ENCODE measurements at regions not wholly inside any gene's neighbourhood (a gene's known extent, or its start where the extent isn't known, plus 50 kb on each side); places are given as distances from the start of the nearest gene placed in this dataset.
A peak's percentile ranks its signal among the peaks of the same experiment; 100 is the strongest.

DNA sequence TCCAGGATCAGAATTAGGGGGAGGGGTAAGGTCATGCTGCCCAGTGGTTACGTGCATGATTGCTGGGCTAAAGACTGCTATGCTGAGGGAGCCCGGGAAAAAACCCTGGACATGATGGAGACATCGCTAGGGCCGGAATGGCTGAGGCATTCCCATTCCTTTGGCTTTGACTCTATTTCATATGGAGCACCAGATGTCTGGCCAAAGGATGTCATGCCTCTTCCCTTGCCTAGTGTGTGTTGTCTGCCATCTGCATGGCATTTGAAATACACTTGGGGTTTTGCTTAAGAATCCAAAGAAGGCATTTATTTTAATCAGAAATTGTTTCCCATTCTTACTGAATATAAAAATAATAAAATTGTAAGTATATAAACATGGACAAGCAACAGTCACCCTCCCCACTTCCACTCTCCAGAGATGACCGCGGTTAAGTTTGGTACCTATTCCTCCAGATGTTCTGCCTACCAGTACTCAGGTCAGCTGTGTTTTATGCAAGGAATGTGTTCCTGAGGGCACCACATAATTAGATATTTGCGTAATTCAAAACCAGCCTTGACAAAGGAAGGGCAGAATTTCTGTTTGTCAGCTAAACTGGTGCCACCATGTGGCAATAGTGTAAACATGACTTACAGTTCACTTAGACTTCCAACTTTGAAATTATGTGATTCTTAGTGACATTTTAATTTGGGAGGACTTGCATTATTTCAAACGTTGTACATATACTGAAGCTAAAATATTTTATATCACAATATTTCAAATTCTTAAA lies 105.9 kb downstream of the CT47B1 start:
- TF ChIP-seq, protein P1, sequence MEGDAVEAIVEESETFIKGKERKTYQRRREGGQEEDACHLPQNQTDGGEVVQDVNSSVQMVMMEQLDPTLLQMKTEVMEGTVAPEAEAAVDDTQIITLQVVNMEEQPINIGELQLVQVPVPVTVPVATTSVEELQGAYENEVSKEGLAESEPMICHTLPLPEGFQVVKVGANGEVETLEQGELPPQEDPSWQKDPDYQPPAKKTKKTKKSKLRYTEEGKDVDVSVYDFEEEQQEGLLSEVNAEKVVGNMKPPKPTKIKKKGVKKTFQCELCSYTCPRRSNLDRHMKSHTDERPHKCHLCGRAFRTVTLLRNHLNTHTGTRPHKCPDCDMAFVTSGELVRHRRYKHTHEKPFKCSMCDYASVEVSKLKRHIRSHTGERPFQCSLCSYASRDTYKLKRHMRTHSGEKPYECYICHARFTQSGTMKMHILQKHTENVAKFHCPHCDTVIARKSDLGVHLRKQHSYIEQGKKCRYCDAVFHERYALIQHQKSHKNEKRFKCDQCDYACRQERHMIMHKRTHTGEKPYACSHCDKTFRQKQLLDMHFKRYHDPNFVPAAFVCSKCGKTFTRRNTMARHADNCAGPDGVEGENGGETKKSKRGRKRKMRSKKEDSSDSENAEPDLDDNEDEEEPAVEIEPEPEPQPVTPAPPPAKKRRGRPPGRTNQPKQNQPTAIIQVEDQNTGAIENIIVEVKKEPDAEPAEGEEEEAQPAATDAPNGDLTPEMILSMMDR (IDR thresholded peaks at IDR 0.05; ENCODE audit: poor library complexity) = peak; percentile 40
- no peak for TF ChIP-seq EZH2 (IDR thresholded peaks at IDR 0.05; ENCODE audit: borderline replicate concordance)
